ENCODE measurements at regions not wholly inside any gene's neighbourhood (a gene's known extent, or its start where the extent isn't known, plus 50 kb on each side); places are given as distances from the start of the nearest gene placed in this dataset.
"Not testable (repeated sequence)": the region's sequence is repeated elsewhere in the genome, so short reads cannot be mapped to it uniquely, and the experiment has no call there.

DNA sequence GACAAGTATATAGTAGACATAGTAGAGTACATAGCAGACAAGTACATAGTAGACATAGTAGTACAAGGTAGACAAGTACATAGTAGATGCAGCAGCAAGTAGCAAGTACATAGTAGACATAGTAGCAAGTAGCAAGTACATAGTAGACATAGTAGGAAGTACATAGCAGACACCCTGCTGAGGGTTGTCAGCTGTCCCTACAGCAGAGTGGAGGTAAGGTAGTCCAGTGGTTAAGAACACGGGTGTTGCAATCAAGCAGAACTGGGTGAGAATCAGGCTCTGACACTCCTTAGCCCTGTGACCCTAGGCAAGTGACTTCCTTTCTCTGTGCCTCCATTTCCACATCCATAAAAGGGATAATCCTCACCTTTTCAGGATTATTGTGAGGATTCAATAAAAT lies 94.7 kb downstream of the NOG start:
- DNase-seq (ENCODE audit: extremely low read depth in 1 of 2, low read depth in 1 of 2): no peak

DNA sequence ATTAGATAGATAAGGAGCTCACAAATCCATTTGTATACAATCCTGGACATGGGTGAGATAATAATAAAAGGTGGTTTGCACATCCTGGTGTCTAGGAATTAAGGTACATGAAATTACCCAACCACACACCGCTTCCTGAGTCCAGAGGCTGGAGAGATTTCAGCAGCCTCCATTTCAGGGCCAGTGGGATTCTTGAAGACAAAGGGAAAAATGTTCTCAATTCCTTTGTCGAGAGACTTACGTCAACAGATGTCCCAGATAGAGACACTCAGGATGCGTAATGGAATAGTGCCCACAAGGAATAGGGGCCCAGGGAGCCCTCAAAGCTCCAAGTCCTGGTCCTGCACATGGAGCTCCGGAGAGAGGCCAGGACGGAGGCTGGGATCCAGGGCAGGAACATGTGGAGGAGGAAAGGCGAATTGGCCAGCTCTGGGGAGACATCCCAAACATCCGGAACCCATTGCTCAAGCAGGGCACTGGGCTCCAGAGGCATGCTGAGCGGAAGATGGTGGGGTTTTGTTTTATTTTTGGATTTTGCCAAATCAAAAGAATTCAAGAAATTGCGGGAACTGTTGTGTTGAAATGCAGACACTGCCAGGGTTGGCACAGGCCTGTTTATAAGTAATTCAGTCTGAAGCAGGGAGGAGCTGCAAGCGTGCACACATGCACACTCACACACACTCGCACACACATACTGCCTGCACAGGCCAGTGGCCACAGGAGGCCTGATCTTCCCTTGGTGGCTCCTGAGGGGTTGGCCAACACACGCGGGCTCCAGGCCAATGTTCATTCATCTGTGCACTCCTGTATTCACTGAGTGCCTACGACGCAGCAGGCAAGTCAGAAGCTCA lies 97.2 kb downstream of the NOG start:
- DNase-seq (ENCODE audit: extremely low read depth in 1 of 2, low read depth in 1 of 2): no peak

DNA sequence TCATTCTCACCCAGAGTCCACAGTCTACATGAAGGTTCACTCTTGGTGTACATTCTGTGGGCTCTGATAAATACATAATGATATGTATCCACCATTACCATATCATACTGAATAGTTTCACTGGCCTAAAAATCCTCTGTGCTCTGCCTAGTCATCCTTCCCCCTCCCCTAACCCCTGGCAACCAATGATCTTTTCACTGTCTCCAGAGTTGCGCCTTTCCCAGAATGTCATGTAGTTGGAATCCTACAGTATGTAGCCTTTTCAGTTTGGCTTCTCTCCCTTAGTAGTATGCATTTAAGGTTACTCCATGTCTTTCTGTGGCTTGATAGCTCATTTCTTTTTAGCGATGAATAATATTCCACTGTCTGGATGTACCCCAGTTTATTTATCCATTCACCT lies 101.3 kb downstream of the NOG start:
- DNase-seq (ENCODE audit: extremely low read depth in 1 of 2, low read depth in 1 of 2): no peak

DNA sequence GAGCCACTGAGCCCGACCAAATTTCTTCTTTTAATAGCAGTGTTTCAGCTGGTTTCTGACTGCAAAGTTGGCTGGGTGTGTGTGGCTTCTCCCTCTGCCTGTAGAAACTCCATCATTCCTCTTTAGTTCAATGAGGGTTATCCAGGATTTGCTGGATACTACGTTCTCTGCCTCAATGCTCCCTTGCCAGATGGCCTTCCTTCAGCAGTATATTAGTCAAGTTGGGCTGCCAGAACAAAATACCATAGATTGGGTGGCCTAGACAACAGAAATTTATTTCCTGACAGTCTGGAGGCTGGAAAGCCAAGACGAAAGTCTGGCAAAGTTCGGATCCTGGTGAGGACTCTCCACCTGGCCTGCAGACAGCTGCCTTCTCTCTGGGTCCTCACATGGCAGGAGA lies 103.7 kb downstream of the NOG start:
- DNase-seq (ENCODE audit: extremely low read depth in 1 of 2, low read depth in 1 of 2): no peak

DNA sequence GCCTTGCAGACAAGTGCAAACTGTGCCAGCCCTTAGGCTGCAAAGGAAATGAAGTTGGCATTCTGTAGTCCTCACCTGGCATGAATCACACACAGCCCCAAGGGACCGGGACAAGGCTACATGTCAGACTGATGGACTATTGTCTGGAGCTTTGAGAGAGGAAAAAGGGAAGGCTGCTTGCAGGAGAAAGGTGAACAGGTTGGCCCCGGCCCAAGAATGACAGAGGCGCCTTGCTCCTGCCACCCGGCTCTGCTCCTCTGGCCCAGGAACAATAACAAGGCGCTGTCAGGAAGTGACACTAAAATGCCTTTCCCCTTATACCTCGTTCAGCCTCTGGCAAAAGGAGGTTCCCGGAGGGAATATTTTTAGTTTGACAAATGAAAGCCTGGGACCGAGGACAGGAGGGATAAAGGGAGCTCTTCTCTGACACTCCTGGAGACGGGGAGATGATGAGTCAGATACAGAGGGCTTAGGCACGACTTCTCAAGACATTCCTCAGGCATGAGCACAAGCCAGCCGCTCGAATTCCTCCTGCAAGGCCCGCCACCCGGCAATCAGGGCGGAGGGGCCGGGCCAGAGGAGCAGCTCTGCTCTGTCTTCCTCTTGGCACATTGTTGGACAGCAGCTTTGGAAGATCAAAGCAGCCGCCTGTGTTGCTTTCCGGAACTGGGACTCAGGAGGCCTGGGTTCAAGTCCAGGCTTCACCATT lies 105.8 kb downstream of the NOG start:
- no peak for DNase-seq (ENCODE audit: extremely low read depth in 1 of 2, low read depth in 1 of 2)

DNA sequence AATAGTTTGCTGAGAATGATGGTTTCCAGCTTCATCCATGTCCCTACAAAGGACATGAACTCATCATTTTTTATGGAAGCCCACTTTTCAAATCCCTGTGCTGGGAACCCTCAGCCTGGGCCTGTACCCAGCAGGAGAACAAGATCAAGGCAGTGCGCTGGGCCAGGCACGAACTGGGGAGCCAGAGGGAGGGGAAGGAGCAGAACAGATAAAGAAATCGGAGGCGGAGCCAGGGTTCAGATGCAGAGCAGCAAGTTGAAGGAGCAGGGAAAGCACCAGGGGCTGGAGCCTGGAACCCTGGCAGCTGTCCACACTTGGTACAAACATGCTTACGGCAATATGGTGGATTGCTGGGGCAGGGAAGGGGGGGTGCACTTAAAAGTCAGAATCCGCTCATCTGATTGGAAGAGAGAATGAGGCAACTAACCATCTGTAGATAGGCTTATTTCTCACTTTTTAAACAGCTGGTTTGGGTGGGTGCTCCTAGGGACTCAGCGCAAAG lies 107.5 kb downstream of the NOG start:
- no peak for DNase-seq (ENCODE audit: extremely low read depth in 1 of 2, low read depth in 1 of 2)

DNA sequence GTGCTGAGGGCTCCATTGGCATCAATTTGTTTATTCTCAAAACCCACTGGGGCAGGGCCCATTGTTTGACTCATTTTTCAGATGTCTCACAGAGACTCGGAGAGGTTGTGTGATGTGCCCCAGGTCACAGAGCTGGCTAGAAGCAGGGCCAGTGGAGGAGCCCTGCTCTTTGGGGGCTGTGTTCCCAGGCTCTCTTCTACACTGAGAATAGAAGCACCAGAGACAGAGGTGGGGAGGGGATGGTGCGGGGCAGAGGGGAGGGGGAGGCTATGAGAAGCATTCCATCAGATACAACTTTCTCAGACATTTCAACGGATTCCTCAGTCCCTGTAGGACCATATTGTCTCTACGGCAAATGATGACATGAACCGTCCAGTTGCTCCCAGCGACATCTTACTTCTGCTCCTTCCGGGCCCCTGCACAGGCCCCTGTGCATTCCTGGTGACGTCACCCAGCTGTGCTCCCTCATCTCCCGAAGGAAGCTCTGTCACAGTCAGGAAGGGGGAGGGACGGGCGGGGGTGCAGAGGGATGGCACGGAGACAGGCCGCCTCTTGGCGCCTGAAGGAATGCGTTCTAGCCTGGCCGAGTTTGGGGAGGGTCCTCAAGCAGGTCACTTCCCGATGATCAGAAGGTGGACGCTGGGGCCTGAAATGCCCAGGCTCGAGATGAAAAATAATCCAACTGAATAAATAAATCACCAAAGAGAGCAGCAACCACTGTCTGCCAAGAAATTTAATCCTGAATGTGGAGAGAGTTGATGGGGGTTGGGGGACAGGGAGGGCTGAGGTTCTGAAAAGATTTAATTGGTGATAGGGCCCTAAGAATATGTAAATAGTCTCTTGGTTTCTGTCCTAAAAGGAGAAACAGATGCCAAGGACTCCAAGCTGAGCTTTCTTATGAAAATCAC lies 114.1 kb downstream of the NOG start:
- DNase-seq (ENCODE audit: extremely low read depth in 1 of 2, low read depth in 1 of 2): no peak

DNA sequence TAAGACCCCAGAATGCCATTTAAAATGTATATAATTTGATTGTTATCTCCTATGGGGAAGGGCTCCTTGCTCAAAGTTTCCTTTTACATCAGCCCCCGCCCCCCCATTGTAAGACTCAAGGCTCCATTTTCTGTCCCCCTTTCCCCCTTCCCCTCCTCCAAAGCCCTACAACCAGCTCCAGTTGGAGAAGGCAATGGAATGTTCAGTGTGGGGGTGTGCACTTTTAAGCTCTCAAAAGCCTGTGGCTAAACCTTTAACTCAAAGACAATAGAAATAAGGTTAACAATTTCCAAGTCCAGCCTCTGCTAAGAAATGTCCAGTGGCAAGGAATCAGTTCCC lies 114.7 kb downstream of the NOG start:
- DNase-seq (ENCODE audit: extremely low read depth in 1 of 2, low read depth in 1 of 2): no peak

DNA sequence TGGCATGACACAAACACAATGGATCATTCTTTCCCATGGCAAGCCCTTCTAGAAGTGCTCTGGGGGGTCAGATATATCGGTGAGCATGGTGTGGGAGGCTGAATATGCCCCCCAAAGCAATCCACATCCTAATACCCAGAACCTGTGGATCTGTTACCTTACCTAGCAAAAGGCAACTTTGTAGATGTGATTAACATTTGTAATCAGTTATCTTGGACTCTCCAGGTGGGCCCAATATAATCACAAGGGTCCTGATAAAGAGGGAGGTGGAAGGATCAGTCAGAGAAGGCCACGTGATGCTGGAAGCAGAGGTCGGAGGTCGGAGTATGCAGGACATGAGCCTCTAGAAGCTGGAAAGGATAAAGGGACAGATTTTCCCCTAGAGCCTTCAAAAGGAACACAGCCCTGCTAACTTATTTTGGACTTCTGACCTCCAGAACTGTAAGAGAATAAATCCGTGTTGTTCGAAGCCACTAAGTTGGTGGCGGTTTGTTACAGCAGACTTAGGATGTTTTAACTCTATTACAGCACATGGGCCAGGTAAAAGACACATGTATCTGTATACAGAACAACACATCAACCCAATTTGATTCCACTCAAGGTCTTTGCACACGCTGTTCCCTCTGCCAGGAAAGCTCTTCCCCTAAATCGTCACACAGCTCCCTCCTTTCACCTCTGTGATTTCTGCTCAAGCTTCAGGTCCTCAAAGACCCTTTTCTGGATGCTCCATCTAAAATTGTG lies 115.3 kb downstream of the NOG start:
- DNase-seq (ENCODE audit: extremely low read depth in 1 of 2, low read depth in 1 of 2): no peak

DNA sequence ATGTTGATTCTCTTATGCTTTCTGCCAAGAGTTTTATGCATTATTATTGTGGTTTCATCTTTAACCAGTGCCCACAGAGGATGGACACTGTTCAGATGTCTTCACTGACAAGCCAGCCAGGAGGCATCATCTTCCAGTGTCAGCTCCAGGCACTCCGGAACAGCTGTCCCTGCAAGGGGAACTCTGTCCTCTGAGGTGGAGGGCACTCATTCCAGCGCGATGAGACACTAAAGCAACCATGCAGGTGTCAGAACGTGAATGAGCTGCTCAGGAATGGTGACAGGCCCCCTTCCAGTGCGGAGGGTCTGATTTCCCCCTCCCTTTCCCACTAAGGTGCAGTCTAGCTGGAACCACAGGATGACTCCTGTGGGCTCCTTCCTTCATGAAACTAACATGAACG lies 117.5 kb downstream of the NOG start:
- DNase-seq (ENCODE audit: extremely low read depth in 1 of 2, low read depth in 1 of 2): no peak

DNA sequence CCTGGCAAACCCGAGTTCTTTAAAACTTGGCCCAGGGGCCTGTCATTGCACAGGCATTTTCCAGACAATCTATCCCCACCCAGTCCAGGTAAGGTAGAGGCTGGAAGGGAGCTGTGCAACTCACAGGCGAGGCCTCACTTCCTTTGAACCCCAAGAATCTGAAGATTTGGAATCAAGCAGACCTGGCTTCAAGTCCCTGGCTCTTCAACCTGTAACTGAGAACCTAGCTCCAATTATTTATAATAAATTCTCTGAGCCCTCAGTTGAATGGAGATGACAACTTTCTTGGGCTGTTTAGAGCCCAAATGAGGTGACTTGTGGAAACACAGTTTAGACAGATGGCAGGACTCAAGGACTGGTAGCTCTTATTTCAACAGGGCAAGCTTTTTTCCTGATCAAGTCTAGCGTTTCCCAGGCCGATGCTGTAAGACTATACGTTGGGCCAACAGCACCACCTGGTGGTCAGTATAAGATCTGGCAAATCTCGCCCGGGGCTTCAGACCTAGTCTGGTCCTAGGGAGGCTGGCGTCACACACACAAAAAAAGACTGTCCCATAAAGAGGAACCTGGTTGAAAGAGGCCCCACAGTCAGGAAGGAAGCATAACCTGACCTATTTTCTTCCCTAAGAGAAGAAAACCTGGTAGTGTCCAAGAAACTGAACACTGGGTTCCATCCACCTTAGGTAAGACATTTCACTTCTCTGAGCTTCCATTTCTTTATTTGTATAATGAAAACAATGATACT lies 117.9 kb downstream of the C17orf67 start:
- DNase-seq (ENCODE audit: extremely low read depth in 1 of 2, low read depth in 1 of 2): peak; percentile 36 to 57

DNA sequence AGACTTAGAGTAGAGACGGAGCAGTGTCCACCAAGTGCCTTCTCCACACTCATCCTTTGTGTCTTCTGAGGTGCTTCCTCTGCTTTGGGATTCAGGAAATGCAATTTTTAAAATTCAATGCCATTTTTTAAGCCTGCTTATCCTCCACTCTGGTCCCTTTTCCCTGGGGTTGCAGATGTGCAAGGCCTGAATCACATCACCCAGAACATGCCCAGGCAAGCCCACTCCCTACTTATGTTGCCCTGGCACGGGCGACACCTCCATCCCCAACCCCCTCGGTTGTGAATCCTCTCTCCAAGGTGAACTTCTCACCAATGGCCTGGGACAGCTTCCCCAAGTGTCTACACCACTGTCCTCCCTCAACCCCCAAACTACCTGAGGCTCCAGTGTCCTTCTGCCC lies 116.2 kb downstream of the C17orf67 start:
- DNase-seq (ENCODE audit: extremely low read depth in 1 of 2, low read depth in 1 of 2): no peak

DNA sequence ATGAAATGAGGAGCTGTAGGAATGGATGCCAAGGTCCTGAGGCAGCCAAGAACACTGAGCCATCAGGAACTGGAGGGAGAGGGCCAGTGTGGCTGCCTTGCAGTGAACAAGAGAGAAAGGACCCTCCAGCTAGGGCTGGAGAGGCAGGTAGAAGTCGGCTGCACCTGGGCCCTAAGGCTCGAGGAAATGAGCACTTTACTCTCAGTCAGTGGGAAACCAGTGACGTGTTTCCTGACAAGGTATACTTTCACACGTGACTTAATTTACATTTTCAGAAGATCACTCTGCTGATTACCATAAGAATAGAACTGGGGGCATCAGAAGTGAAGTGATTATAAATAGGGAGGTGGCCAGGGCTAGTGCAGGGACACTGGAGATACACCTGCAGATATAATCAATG lies 115.2 kb downstream of the C17orf67 start:
- DNase-seq (ENCODE audit: extremely low read depth in 1 of 2, low read depth in 1 of 2): no peak

DNA sequence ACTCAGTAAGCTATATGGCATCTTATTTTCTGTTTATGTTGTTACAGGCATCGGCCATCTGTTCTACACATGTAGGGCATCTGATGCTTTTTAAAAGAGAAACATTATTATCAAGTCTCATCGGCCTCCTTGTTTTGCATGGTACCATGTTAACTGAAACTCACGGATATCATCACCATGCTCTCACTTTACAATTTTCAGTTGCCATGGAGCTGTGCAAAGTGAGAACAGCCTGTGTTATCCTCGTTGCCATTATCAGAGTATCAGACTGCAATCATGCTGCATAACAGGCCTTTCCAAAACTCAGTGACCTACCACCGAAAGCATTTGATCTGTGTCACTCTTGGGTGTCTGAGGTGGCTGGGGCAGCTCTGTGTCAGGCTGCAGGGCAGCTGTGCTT lies 110.3 kb downstream of the C17orf67 start:
- DNase-seq (ENCODE audit: extremely low read depth in 1 of 2, low read depth in 1 of 2): no peak

DNA sequence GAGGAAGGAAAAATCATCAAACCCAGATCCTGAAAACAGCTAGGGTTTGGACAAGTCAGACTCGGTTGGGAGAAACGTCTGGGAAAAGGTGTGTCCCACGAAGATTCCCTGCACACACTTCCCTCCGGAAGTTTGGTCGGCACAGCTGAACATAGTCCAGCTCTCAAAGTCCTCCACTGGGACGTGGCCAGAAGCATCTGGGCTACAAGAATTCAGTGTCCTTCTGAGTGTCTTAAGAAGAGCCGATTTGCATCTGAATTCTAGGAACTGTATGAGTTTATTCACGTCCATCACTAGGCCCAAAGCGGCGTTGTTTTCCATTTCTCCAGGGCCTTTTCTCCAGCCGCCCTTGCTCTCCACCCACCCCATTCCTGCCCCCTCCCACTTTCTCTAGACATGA lies 109.1 kb downstream of the C17orf67 start:
- no peak for DNase-seq (ENCODE audit: extremely low read depth in 1 of 2, low read depth in 1 of 2)

DNA sequence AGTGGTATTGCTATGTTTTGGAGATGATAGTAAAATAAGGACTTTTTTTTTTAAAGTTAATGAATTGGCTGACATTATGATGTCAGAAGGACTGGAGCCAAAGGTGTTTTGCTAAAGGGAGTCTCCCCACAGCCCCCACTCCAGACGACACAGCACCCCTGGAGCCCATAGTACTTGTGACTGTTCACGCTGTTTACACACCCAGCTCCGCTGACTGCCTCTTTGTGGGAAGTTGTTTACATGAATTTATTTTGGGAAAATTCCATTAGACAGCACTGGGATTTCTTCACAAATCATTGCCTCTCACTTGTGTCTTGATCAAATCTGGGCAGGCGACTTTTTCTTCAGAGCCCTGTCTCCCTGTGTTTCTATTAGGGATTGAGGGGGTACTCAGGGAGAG lies 108.6 kb downstream of the C17orf67 start:
- no peak for DNase-seq (ENCODE audit: extremely low read depth in 1 of 2, low read depth in 1 of 2)

DNA sequence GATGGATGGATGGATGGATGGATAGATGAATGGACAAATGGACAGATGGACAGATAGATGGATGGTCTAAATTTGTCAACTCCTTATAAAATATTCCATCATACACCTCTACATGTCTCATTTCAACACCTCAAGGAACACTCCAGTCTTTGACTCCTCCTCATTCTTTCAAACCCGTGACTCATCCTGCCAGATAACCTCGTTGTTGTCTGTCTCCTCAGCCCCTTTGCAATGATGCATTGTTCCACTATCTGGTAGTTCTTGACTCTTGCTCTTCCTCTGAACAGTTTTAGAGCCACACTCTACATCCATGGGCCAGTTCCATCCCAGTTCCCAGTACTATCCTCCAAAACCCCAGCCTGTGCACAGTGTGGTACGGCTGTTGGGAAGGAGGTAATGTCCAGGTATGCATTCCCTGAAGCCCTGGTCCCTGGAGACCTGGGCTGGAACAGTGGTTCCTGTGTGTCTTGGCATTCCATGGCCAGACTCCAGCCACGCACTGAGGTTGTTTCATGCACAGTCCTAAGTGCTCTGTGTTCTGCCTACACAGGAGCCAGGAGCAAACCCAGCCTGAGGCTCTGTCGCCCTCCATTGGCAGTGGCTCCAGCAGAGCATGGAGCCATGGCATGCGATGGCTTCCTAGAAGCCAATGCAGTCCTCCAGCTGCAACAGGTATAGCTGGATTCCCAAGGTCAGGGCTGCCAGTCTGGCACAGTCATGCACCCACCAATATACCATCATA lies 105.7 kb downstream of the C17orf67 start:
- no peak for DNase-seq (ENCODE audit: extremely low read depth in 1 of 2, low read depth in 1 of 2)

DNA sequence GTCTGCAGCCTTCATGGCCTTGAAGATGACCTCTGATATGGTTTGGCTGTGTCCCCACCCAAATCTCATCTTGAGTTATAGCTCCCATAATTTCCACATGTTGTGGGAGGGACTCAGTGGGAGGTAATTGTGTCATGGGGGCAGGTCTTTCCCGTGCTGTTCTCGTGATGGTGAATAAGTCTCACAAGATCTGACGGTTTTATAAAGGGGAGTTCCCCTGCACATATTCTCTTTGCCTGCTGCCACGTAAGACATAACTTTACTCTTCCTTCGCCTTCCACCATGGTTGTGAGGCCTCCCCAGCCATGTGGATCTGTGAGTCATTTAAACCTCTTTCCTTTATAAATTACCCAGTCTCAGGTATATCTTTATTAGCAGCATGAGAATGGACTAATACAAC lies 102.6 kb downstream of the C17orf67 start:
- not testable (repeated sequence) for DNase-seq (ENCODE audit: extremely low read depth in 1 of 2, low read depth in 1 of 2)

DNA sequence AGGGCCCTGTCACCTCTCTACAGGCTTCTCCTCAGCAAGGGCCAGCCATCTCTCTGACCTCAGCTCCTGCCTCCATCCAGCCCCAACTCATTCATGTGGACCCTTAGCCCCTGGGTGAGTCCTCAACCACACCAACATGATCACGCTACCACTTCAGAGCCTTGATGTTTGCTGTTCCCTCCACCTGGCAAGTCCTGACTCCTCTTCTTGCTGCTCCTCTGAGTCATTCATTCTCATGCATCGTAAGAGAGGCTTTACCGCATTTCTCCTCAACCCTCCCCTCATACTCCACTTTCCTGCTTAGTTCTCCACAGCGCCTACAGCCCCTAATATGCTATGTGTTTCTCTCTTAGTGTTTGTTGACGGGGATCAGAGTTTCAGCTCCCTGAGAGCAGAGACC lies 99.9 kb downstream of the C17orf67 start:
- no peak for DNase-seq (ENCODE audit: extremely low read depth in 1 of 2, low read depth in 1 of 2)
